AG04449 (cell line): ENCODE measurements at regions not wholly inside any gene's neighbourhood (a gene's known extent, or its start where the extent isn't known, plus 50 kb on each side); places are given as distances from the start of the nearest gene placed in this dataset.

Experiments
- CTCF ChIA-PET: fragments of 350-600 bp; formaldehyde crosslinking; extraction: SDS; loops from one replicate; lab custom pipeline; 2021; ENCODE audit warnings: antibody characterized with exemption; lab: Yijun Ruan, JAX
- POLR2A ChIA-PET: fragments of 400-600, 350-600 bp; formaldehyde crosslinking; extraction: SDS; loops from one replicate; lab custom pipeline; 2020; ENCODE audit warnings: antibody characterized with exemption, inconsistent platforms; lab: Yijun Ruan, JAX
- DNase-seq: peaks from one replicate; pipeline ENCODE4 v3.0.0-alpha.2; 2010; ENCODE audit warnings: low read depth, low spot score
- H3K4me3 ChIP-seq: 2 replicates; pipeline ENCODE4 v1.5.1; 2011; ENCODE audit warnings: low read depth, mild to moderate bottlenecking, control low read depth, low read length
- CTCF ChIP-seq: IDR thresholded peaks from one replicate; pipeline ENCODE4 v1.5.1; 2011; ENCODE audit warnings: mild to moderate bottlenecking, moderate library complexity, low read length, control low read depth, inconsistent platforms; ENCODE audit not compliant: insufficient read depth; ENCODE audit errors: missing control alignments

GRCh38 chr2:103798291-103798690 lies 1036.5 kb downstream of the TMEM182 start:
- no peak for TF ChIP-seq CTCF
- DNase-seq: no peak
- POLR2A ChIA-PET: no interaction called here
- CTCF ChIA-PET: no interaction called here
- no peak overlapping the region for H3K4me3 ChIP-seq

- H3K4me3 ChIP-seq: no peak overlapping the region
- no peak for DNase-seq
- POLR2A ChIA-PET: no interaction called here
- CTCF ChIA-PET: no interaction called here
- no peak for TF ChIP-seq CTCF
Observed at GRCh38 chr2:103804013-103804412, 1042.2 kb downstream of the TMEM182 start.

- CTCF ChIA-PET: no interaction called here
- no peak for DNase-seq
- POLR2A ChIA-PET: no interaction called here
- TF ChIP-seq CTCF: no peak
- H3K4me3 ChIP-seq: no peak overlapping the region
Observed at GRCh38 chr2:103805746-103806145, 1043.9 kb downstream of the TMEM182 start.

GRCh38 chr2:103808814-103809213 lies 1045.1 kb upstream of the POU3F3 start:
- ChIA-PET CTCF (no interaction called here), POLR2A (no interaction called here)
- no peak for TF ChIP-seq CTCF
- no peak overlapping the region for H3K4me3 ChIP-seq
- DNase-seq: no peak

GRCh38 chr2:103809415-103809814 lies 1044.5 kb upstream of the POU3F3 start:
- no peak for TF ChIP-seq CTCF
- H3K4me3 ChIP-seq: no peak overlapping the region
- CTCF ChIA-PET: no interaction called here
- POLR2A ChIA-PET: no interaction called here
- no peak for DNase-seq

- ChIA-PET POLR2A (no interaction called here), CTCF (no interaction called here)
- no peak for TF ChIP-seq CTCF
- no peak overlapping the region for H3K4me3 ChIP-seq
- no peak for DNase-seq
Observed at GRCh38 chr2:103809941-103810441, 1043.9 kb upstream of the POU3F3 start.
